ENCODE measurements at regions not wholly inside any gene's neighbourhood (a gene's known extent, or its start where the extent isn't known, plus 50 kb on each side); places are given as distances from the start of the nearest gene placed in this dataset.

GRCh38 chr2:34254272-34254878 is 655.3 kb upstream of the FAM98A start:
- DNase-seq: no peak

- DNase-seq: no peak
These were observed 653.0 kb upstream of the FAM98A start for GRCh38 chr2:34252111-34252510.

- no peak for DNase-seq
These were observed 652.5 kb upstream of the FAM98A start for GRCh38 chr2:34251578-34251977.

- no peak for DNase-seq
These were observed 645.1 kb upstream of the FAM98A start for GRCh38 chr2:34244195-34244594.

GRCh38 chr2:34242763-34243123 is 643.6 kb upstream of the FAM98A start:
- no peak for DNase-seq

- no peak for DNase-seq
These were observed 643.0 kb upstream of the FAM98A start for GRCh38 chr2:34241905-34242762.

GRCh38 chr2:34239511-34239910 is 640.4 kb upstream of the FAM98A start:
- no peak for DNase-seq

- no peak for DNase-seq
These were observed 635.7 kb upstream of the FAM98A start for GRCh38 chr2:34234823-34235222.

- no peak for DNase-seq
These were observed 630.9 kb upstream of the FAM98A start for GRCh38 chr2:34229998-34230397.

GRCh38 chr2:34215174-34215573 is 616.1 kb upstream of the FAM98A start:
- DNase-seq: no peak

GRCh38 chr2:34210382-34210781 is 611.3 kb upstream of the FAM98A start:
- DNase-seq: peak; percentile 3

GRCh38 chr2:34204560-34204959 is 605.5 kb upstream of the FAM98A start:
- no peak for DNase-seq

GRCh38 chr2:34201099-34201498 is 602.0 kb upstream of the FAM98A start:
- DNase-seq: no peak

GRCh38 chr2:34199971-34200370 is 600.9 kb upstream of the FAM98A start:
- DNase-seq: no peak

- DNase-seq: no peak
These were observed 594.1 kb upstream of the FAM98A start for GRCh38 chr2:34193164-34193563.

- no peak for DNase-seq
These were observed 589.6 kb upstream of the FAM98A start for GRCh38 chr2:34188464-34189303.

- DNase-seq: no peak
These were observed 580.4 kb upstream of the FAM98A start for GRCh38 chr2:34179511-34179910.

- DNase-seq: no peak
These were observed 579.4 kb upstream of the FAM98A start for GRCh38 chr2:34178482-34178881.

GRCh38 chr2:34176693-34177092 is 577.6 kb upstream of the FAM98A start:
- no peak for DNase-seq

- no peak for DNase-seq
These were observed 575.4 kb upstream of the FAM98A start for GRCh38 chr2:34174506-34174905.

GRCh38 chr2:34162231-34162630 is 563.1 kb upstream of the FAM98A start:
- DNase-seq: no peak

GRCh38 chr2:34161549-34161948 is 562.5 kb upstream of the FAM98A start:
- DNase-seq: no peak

GRCh38 chr2:34159901-34160300 is 560.8 kb upstream of the FAM98A start:
- DNase-seq: no peak

GRCh38 chr2:34153484-34153883 is 554.4 kb upstream of the FAM98A start:
- DNase-seq: no peak
